Urinary bladder (tissue), 3 donors: ENCODE measurements at regions not wholly inside any gene's neighbourhood (a gene's known extent, or its start where the extent isn't known, plus 50 kb on each side); places are given as distances from the start of the nearest gene placed in this dataset.
"Not testable (repeated sequence)": the region's sequence is repeated elsewhere in the genome, so short reads cannot be mapped to it uniquely, and the experiment has no call there.

ENCODE experiments used
- DNase-seq: peaks from one replicate; pipeline ENCODE4 v3.0.0-alpha.2; 2015; ENCODE audit errors: extremely low spot score
- H3K27ac ChIP-seq: one replicate; pipeline ENCODE4 v1.5.1; 2013; ENCODE audit warnings: low read depth, mild to moderate bottlenecking, moderate library complexity
- H3K36me3 ChIP-seq: one replicate; pipeline ENCODE4 v1.6.1; 2013; ENCODE audit warnings: mild to moderate bottlenecking, moderate library complexity; ENCODE audit not compliant: insufficient read depth
- H3K4me1 ChIP-seq: one replicate; pipeline ENCODE4 v1.6.1; 2013; ENCODE audit warnings: mild to moderate bottlenecking, moderate library complexity; ENCODE audit not compliant: insufficient read depth
- H3K4me3 ChIP-seq: one replicate; pipeline ENCODE4 v1.5.1; 2013; ENCODE audit warnings: low read depth, low read length
- WGBS: extraction: QIAGEN DNeasy Blood & Tissue Kit; methylation state at CpG from one replicate; pipeline ENCODE4 v1.1.7; 2013; 5-methylcytosine and 5-hydroxymethylcytosine counted together
- donor health status: healthy with polysubstance abuse.
- donor health status: healthy.

GRCh38 chr5:174567506-174568141, 156.8 kb upstream of the MSX2 start:
- WGBS: 88% methylated on average over 7 of the region's 7 CpGs
- Histone ChIP-seq H3K4me1 (no peaks in the 10 kb centered on the region), H3K36me3 (no peaks in the 10 kb centered on the region), H3K4me3 (no peak overlapping the region), H3K27ac (no peak overlapping the region)
- DNase-seq: no peak

DNA sequence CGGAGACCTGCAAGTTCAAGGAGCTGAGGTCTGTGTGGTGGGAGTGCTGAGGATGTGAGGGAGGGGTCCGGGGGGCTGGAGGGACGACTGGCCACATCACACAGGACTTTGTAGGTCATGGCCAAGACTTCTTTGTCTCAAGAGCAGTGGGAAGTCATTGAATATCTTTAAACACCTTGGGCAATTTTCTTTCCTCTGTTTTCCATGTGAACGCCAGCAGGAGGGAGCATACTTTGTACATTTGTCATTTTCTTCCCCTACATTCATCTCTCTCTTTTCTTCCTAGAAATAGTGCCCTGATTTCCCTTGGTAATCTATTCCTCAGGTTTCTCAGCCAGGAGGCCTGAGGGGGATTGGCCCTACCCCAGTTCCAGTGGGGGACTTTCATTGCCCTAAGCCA, 153.7 kb upstream of the MSX2 start:
- no peak for DNase-seq
- H3K4me3 ChIP-seq: no peak overlapping the region
- 86% methylated on average over 4 of the region's 4 CpGs for WGBS

GRCh38 chr5:174571662-174572397, 152.6 kb upstream of the MSX2 start:
- DNase-seq: peak; percentile 81
- no peak overlapping the region for H3K27ac ChIP-seq

More for the DNA sequence above, 153.7 kb upstream of the MSX2 start:
- Histone ChIP-seq H3K27ac (no peak overlapping the region), H3K4me1 (no peaks in the 10 kb centered on the region), H3K36me3 (no peaks in the 10 kb centered on the region)

GRCh38 chr5:174572591-174572990, 151.8 kb upstream of the MSX2 start:
- no peak for DNase-seq
- H3K36me3 ChIP-seq: no peaks in the 10 kb centered on the region
- H3K4me1 ChIP-seq: no peaks in the 10 kb centered on the region
- no peak overlapping the region for H3K4me3 ChIP-seq
- no peak overlapping the region for H3K27ac ChIP-seq
- 89% methylated on average over 9 of the region's 9 CpGs for WGBS

More at GRCh38 chr5:174571662-174572397, 152.6 kb upstream of the MSX2 start:
- Histone ChIP-seq H3K4me3 (no peak overlapping the region), H3K36me3 (no peaks in the 10 kb centered on the region), H3K4me1 (no peaks in the 10 kb centered on the region)
- 12% methylated on average over 7 of the region's 7 CpGs for WGBS

DNA sequence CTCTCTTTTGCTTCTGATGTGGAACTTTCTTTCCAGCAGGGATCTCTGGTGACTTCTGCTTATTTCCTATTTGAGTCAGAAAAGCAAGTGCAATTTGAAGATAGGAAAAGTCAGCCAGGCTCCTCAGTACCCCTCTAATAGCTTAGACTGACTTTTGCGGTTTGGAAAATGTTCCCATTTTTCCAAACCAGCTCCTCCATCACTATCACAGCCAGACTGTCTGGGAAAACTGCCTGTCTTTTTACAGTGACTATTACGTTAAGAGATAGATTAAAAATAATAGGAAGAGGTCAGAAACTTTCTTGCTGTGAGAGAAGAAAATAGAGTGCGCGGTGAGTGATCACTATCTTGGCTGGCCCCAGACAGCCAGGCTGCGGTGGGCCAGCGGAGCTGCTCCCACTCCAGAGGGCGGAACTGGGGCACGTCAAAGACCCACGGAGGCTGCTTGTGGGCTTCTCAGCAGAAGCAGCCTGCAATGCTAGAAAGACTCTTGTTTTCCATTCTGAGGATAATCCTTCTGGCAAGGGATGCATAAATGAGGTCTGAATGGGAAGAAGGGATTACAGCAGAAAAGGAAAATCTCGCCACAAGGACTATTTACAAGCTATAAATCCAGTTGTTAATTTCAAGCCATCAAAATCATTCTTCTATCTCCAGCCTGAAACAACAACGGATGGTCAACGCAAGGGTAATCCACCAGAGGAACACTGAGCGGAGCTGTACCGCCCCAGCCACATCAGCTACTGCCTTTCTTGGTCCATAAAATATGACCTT, 151.0 kb upstream of the MSX2 start:
- Histone ChIP-seq H3K27ac (no peak overlapping the region), H3K36me3 (no peaks in the 10 kb centered on the region), H3K4me3 (no peak overlapping the region), H3K4me1 (no peaks in the 10 kb centered on the region)
- WGBS: 40% methylated on average over 14 of the region's 14 CpGs
- no peak for DNase-seq

DNA sequence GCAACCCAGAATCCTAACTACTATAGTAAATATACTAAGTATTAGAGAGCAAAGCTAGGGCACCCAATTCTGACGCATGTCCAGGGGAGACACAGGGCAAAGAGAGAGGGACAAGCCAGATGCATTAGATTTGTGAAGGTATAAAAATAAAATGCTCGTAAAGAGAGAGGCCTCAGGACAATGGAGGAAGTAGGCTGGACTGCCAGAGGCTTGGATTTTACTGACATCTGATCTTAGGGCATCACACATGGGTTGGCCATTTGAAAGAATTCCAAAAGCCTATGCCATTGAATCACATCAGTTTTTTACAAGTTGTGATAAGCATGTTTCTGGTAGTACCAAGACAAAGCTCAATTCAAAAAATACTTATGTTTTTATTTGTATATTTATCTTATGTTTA, 149.3 kb upstream of the MSX2 start:
- no peaks in the 10 kb centered on the region for H3K36me3 ChIP-seq
- no peak overlapping the region for H3K27ac ChIP-seq
- WGBS: 83% methylated on average over 2 of the region's 2 CpGs
- DNase-seq: no peak
- H3K4me3 ChIP-seq: no peak overlapping the region
- H3K4me1 ChIP-seq: no peaks in the 10 kb centered on the region

DNA sequence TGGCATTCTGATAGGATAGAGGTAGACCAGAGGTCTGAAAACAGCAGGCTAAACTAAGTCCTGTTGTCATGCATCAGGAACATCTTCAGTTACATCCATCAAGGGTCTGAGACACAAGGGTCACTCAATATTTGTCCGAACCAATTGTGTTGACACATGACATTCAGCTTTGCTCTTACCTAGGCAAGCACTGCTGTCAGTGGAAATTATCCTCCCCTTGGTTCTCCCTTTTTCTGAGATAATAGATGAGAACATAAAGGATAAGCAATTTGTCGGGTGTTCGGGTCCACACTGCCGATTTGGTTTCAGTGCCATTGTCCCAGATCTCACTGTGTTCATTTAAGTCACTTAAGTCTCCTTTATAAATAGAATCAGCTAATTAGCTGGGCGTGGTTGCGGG, 148.3 kb upstream of the MSX2 start:
- WGBS: 96% methylated on average over 6 of the region's 6 CpGs
- Histone ChIP-seq H3K4me1 (no peaks in the 10 kb centered on the region), H3K4me3 (no peak overlapping the region), H3K27ac (no peak overlapping the region), H3K36me3 (no peaks in the 10 kb centered on the region)
- DNase-seq: no peak

DNA sequence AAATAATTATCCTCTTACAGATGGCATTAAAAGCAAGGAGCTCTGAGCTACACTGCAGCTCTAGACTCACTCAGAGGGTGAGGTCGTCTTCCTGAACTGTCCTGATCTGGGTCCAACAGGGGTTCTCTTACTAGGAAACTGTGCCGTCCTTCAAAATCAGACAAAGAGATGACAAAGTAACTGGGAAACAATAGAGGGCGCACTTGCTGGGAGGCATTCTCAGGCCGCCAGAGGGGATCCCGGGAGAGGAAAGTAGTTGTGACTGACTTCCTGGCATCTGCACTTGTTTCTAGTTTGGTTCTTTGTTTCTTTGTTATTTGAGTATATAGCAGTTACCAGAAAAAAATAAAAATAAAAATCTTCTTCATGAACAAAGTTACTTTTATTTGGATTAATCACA, 142.9 kb upstream of the MSX2 start:
- WGBS: 38% methylated on average over 5 of the region's 5 CpGs
- H3K4me1 ChIP-seq: no peaks in the 10 kb centered on the region
- no peaks in the 10 kb centered on the region for H3K36me3 ChIP-seq
- H3K4me3 ChIP-seq: no peak overlapping the region
- H3K27ac ChIP-seq: no peak overlapping the region
- DNase-seq: no peak

DNA sequence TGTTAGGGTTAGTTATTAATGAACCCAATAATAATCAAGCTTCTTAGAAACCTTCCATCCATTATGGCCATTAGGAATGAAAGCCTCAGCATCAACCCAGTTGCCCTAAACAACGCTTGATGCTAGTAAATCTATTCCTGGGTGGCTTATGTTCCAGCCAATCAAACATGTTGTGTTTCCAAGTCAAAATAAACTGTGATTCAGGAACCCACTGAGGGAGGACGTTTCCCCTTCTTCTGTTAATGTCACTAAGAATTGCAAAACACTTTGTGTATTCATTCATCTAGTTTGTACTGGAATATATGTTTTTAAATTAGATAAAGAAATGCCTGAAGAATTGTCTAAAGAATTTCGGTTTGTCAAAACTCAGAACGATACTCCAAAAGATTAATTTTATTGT, 142.5 kb upstream of the MSX2 start:
- no peaks in the 10 kb centered on the region for H3K4me1 ChIP-seq
- H3K27ac ChIP-seq: no peak overlapping the region
- DNase-seq: no peak
- WGBS: 63% methylated on average over 4 of the region's 4 CpGs
- no peaks in the 10 kb centered on the region for H3K36me3 ChIP-seq
- H3K4me3 ChIP-seq: no peak overlapping the region

DNA sequence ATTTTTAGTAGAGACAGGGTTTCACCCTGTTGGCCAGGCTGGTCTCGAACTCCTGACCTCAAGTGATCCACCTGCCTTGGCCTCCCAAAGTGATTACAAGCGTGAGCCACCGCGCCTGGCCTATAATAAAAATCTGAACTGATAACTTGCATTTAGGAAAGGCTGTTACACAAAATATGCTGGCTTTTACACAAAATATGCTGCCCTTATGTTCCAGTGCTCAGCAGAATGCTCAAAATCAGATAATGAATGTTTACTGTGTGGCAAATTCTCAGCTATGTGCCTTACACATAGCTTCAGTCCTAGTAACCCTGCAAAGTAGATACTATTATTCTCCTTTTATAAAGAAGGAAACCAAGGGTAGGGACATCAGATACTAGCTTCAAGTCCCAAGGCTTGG, 141.3 kb upstream of the MSX2 start:
- Histone ChIP-seq H3K36me3 (no peaks in the 10 kb centered on the region), H3K27ac (no peak overlapping the region), H3K4me3 (no peak overlapping the region), H3K4me1 (no peaks in the 10 kb centered on the region)
- 69% methylated on average over 4 of the region's 4 CpGs for WGBS
- DNase-seq: no peak

- 90% methylated on average over 2 of the region's 2 CpGs for WGBS
- Histone ChIP-seq H3K4me3 (no peak overlapping the region), H3K27ac (no peak overlapping the region), H3K4me1 (no peaks in the 10 kb centered on the region), H3K36me3 (no peaks in the 10 kb centered on the region)
- DNase-seq: no peak
Measured at GRCh38 chr5:174585472-174585871, 138.9 kb upstream of the MSX2 start.

DNA sequence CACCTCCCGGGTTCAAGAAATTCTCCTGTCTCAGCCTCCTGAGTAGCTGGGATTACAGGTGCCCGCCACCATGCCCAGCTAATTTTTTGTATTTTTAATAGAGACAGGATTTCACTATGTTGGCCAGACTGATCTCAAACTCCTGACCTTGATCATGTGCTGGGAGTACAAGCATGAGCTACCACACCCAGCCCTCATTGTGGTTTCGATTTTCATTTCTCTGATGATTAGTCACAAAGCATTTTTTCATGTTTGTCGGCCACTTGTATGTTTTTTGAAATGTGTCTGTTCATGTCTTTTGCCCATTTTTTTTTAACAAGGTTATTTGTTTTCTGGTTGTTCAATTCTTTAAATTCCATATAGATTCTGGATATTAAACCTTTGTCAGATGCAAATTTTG, 138.2 kb upstream of the MSX2 start:
- not testable (repeated sequence) for H3K4me1 ChIP-seq, H3K4me3 ChIP-seq, H3K27ac ChIP-seq, DNase-seq, H3K36me3 ChIP-seq
- 78% methylated on average over 4 of the region's 4 CpGs for WGBS

- DNase-seq: no peak
- Histone ChIP-seq H3K4me3 (no peak overlapping the region), H3K4me1 (no peaks in the 10 kb centered on the region), H3K36me3 (no peaks in the 10 kb centered on the region), H3K27ac (no peak overlapping the region)
- WGBS: 89% methylated on average over 7 of the region's 7 CpGs
Measured at GRCh38 chr5:174589011-174589410, 135.4 kb upstream of the MSX2 start.

DNA sequence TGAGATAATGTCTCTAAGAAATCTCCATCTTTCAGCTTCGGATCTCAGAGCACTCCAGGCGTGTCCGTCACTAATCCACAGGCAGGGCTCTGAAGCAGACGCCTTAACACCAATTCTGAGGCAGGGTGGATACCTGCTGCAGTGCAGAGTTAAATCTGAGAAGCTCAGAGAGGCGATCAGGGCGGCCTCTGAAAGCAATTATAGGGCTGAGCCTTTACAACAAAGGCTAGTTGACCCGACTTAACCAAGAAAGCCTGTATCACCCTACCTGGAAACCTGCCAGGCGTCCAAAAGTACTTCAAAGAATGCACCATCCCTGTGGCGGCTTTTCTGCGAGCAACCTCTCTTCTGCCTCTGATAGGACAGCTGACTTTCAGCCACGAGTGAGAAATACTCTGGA, 134.8 kb upstream of the MSX2 start:
- Histone ChIP-seq H3K27ac (no peak overlapping the region), H3K4me3 (no peak overlapping the region), H3K4me1 (no peaks in the 10 kb centered on the region), H3K36me3 (no peaks in the 10 kb centered on the region)
- no peak for DNase-seq
- WGBS: 45% methylated on average over 11 of the region's 11 CpGs
